ENCODE measurements at regions not wholly inside any gene's neighbourhood (a gene's known extent, or its start where the extent isn't known, plus 50 kb on each side); places are given as distances from the start of the nearest gene placed in this dataset.

DNA sequence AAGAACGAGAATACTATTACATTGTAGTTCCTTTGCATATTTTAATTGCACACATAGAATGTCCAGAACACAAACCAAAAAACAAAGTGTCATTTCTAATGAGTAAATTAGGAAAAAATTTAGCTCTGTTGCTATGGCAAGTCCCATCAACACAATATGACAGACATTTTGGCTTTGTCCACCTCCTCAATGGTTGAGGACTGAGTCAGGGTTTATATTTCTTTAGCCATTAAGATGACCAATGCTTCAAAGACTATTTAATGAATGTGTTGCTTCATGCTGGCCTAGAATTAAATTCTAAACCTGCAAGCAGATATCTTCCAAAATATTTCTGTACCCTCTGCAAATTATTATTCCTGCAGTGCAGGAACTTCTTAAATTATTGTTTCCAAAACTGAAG is 719.2 kb downstream of the NTRK3 start:
- TF ChIP-seq, protein P1, sequence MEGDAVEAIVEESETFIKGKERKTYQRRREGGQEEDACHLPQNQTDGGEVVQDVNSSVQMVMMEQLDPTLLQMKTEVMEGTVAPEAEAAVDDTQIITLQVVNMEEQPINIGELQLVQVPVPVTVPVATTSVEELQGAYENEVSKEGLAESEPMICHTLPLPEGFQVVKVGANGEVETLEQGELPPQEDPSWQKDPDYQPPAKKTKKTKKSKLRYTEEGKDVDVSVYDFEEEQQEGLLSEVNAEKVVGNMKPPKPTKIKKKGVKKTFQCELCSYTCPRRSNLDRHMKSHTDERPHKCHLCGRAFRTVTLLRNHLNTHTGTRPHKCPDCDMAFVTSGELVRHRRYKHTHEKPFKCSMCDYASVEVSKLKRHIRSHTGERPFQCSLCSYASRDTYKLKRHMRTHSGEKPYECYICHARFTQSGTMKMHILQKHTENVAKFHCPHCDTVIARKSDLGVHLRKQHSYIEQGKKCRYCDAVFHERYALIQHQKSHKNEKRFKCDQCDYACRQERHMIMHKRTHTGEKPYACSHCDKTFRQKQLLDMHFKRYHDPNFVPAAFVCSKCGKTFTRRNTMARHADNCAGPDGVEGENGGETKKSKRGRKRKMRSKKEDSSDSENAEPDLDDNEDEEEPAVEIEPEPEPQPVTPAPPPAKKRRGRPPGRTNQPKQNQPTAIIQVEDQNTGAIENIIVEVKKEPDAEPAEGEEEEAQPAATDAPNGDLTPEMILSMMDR (IDR thresholded peaks at IDR 0.05), result no peak
- no peak for TF ChIP-seq POLR2A (IDR thresholded peaks at IDR 0.05)

Measured in body of pancreas (tissue), 4 donors.